Ishikawa (cell line): ENCODE measurements at regions not wholly inside any gene's neighbourhood (a gene's known extent, or its start where the extent isn't known, plus 50 kb on each side); places are given as distances from the start of the nearest gene placed in this dataset.

Experiments used
- CEBPB ChIP-seq: IDR thresholded peaks from 2 replicates; pipeline ENCODE4 v1.6.1; 2012
- CREB1 ChIP-seq: IDR thresholded peaks from 2 replicates; pipeline ENCODE4 v1.6.1; 2012; ENCODE audit warnings: low read depth
- EGR1 ChIP-seq: IDR thresholded peaks from 2 replicates; pipeline ENCODE4 v1.6.1; 2012
- EP300 ChIP-seq: IDR thresholded peaks from 2 replicates; pipeline ENCODE4 v1.6.1; 2012; ENCODE audit warnings: borderline replicate concordance
- FOXM1 ChIP-seq: IDR thresholded peaks from 2 replicates; pipeline ENCODE4 v1.6.1; 2012; ENCODE audit warnings: low read depth, borderline replicate concordance
- NFIC ChIP-seq: IDR thresholded peaks from 2 replicates; pipeline ENCODE4 v1.6.1; 2012
- RAD21 ChIP-seq: IDR thresholded peaks from 2 replicates; pipeline ENCODE4 v1.6.1; 2012; ENCODE audit warnings: low read depth
- REST ChIP-seq: IDR thresholded peaks from 2 replicates; pipeline ENCODE4 v1.6.1; 2012; ENCODE audit warnings: low read depth, mild to moderate bottlenecking
- TAF1 ChIP-seq: IDR thresholded peaks from 2 replicates; pipeline ENCODE4 v1.6.1; 2012; ENCODE audit warnings: low read depth, mild to moderate bottlenecking
- TCF12 ChIP-seq: IDR thresholded peaks from 2 replicates; pipeline ENCODE4 v1.6.1; 2012; ENCODE audit warnings: low read depth
- TEAD4 ChIP-seq: IDR thresholded peaks from 2 replicates; pipeline ENCODE4 v1.6.1; 2012
- USF1 ChIP-seq: IDR thresholded peaks from 2 replicates; pipeline ENCODE4 v1.6.1; 2012
- YY1 ChIP-seq: IDR thresholded peaks from 2 replicates; pipeline ENCODE4 v1.6.1; 2012; ENCODE audit warnings: low read depth
- ZBTB7A ChIP-seq: IDR thresholded peaks from 2 replicates; pipeline ENCODE4 v1.6.1; 2012; ENCODE audit warnings: low read depth
- TF ChIP-seq, protein P1 (sequence below): IDR thresholded peaks from 2 replicates; pipeline ENCODE4 v1.6.1; 2012

DNA sequence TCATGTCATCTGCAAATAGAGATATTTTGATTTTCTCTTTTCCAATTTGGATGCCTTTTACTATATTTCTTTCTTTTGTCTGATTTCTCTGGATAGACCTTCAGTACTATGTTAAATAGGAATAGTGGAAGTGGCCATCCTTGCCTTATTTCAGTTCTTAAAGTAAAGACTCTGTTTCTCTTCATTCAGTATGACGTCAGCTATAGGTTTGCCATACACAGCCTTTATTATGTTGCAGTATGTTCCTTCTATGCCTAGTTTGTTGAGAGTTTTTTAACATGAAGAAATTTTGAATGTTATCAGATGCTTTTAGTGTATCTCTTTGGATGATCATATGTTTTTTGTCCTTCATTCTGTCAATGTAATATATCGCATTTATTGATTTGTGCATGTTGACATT is 566.7 kb upstream of the ROBO1 start:
- TF ChIP-seq REST: no peak
- no peak for TF ChIP-seq EP300
- TF ChIP-seq EGR1: no peak
- TF ChIP-seq RAD21: no peak
- TF ChIP-seq ZBTB7A: no peak
- no peak for TF ChIP-seq USF1
- no peak for TF ChIP-seq CREB1
- no peak for TF ChIP-seq CEBPB
- TF ChIP-seq TEAD4: no peak
- TF ChIP-seq, protein P1, sequence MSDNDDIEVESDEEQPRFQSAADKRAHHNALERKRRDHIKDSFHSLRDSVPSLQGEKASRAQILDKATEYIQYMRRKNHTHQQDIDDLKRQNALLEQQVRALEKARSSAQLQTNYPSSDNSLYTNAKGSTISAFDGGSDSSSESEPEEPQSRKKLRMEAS: no peak
- no peak for TF ChIP-seq TAF1
- no peak for TF ChIP-seq TCF12
- no peak for TF ChIP-seq YY1
- TF ChIP-seq FOXM1: no peak
- TF ChIP-seq NFIC: no peak

- TF ChIP-seq EGR1 (no peak), FOXM1 (no peak), CREB1 (no peak), CEBPB (no peak), RAD21 (no peak), TCF12 (no peak), TAF1 (no peak), ZBTB7A (no peak), REST (no peak), YY1 (no peak), NFIC (no peak), USF1 (no peak), TEAD4 (no peak), EP300 (no peak)
- TF ChIP-seq, protein P1: no peak
Measured at GRCh38 chr3:80331494-80332170, 563.8 kb upstream of the ROBO1 start.

DNA sequence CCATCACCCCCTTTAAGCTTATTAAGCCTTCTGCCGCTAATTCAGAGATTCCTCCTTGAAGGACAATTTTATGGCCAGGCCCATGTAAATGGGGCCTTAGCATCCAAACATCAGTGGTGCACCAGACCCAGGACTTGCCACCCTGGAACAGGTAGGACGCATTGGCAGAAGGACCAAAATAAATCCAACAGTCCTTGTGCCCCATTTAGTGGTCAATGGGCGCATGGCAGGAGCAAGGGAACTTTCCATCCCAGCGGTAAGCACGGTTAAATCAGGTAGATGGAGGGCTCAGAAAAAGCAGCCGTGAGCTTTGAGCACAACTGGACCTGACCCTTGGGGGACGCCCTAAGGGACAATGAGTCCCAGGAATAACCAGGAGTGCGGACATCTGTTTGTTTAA is 540.8 kb upstream of the ROBO1 start:
- no peak for TF ChIP-seq REST
- TF ChIP-seq EGR1: no peak
- no peak for TF ChIP-seq USF1
- TF ChIP-seq TEAD4: no peak
- TF ChIP-seq, protein P1: no peak
- TF ChIP-seq NFIC: no peak
- TF ChIP-seq TCF12: no peak
- TF ChIP-seq YY1: no peak
- no peak for TF ChIP-seq TAF1
- TF ChIP-seq CEBPB: no peak
- TF ChIP-seq ZBTB7A: no peak
- no peak for TF ChIP-seq RAD21
